ENCODE measurements at regions not wholly inside any gene's neighbourhood (a gene's known extent, or its start where the extent isn't known, plus 50 kb on each side); places are given as distances from the start of the nearest gene placed in this dataset.

DNA sequence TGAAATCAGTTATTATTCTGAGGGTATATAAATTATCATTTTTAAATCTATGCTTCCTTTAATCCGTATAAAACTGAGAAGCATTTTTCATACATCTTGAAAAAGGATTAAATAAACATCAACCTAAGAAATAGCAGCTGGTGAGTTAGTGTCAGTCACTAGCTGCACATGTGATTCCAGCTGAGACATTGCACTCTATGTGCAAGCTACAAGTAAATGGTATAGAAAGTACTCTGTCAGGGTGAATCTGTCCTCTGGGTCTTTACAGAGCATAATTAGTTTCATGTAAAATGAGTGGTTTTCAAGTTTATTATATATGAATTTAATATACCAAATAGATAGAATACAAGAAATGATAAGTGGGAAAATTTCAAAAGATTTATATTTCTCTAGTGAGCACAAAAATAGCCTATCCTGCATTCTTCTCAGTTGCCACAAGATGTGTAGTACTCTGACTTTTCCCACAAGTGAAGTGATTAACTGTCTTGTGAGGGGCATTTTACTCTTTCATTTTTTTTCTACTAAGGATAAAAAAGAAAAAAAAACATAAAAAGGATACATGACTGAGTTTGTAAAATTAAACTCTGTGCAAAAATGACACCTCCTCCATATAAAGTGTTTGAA lies 1372.1 kb downstream of the PCDH9 start:
- TF ChIP-seq MXI1 (IDR thresholded peaks at IDR 0.05; ENCODE audit: borderline replicate concordance, low read depth, low read length), result no peak
- TF ChIP-seq, protein P1, sequence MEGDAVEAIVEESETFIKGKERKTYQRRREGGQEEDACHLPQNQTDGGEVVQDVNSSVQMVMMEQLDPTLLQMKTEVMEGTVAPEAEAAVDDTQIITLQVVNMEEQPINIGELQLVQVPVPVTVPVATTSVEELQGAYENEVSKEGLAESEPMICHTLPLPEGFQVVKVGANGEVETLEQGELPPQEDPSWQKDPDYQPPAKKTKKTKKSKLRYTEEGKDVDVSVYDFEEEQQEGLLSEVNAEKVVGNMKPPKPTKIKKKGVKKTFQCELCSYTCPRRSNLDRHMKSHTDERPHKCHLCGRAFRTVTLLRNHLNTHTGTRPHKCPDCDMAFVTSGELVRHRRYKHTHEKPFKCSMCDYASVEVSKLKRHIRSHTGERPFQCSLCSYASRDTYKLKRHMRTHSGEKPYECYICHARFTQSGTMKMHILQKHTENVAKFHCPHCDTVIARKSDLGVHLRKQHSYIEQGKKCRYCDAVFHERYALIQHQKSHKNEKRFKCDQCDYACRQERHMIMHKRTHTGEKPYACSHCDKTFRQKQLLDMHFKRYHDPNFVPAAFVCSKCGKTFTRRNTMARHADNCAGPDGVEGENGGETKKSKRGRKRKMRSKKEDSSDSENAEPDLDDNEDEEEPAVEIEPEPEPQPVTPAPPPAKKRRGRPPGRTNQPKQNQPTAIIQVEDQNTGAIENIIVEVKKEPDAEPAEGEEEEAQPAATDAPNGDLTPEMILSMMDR (conservative IDR thresholded peaks at IDR 0.05; ENCODE audit: low read depth, low read length), result no peak
- TF ChIP-seq RAD21 (IDR thresholded peaks at IDR 0.05; ENCODE audit: low read length), result no peak
- no peak for TF ChIP-seq POLR2A (IDR thresholded peaks at IDR 0.05; ENCODE audit: low read depth, low read length)
- TF ChIP-seq MAZ (IDR thresholded peaks at IDR 0.05; ENCODE audit: borderline replicate concordance, low read depth, low read length), result no peak
- no peak for TF ChIP-seq SMC3 (IDR thresholded peaks at IDR 0.05; ENCODE audit: low read depth, low read length)
- TF ChIP-seq, protein P2, sequence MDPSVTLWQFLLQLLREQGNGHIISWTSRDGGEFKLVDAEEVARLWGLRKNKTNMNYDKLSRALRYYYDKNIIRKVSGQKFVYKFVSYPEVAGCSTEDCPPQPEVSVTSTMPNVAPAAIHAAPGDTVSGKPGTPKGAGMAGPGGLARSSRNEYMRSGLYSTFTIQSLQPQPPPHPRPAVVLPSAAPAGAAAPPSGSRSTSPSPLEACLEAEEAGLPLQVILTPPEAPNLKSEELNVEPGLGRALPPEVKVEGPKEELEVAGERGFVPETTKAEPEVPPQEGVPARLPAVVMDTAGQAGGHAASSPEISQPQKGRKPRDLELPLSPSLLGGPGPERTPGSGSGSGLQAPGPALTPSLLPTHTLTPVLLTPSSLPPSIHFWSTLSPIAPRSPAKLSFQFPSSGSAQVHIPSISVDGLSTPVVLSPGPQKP (IDR thresholded peaks at IDR 0.05; ENCODE audit: borderline replicate concordance, low read depth, low read length), result no peak
- TF ChIP-seq MAFK (IDR thresholded peaks at IDR 0.05; ENCODE audit: low read depth, low read length), result no peak
- TF ChIP-seq RFX5 (IDR thresholded peaks at IDR 0.05; ENCODE audit: low read depth, low read length), result no peak
- TF ChIP-seq, protein P3, sequence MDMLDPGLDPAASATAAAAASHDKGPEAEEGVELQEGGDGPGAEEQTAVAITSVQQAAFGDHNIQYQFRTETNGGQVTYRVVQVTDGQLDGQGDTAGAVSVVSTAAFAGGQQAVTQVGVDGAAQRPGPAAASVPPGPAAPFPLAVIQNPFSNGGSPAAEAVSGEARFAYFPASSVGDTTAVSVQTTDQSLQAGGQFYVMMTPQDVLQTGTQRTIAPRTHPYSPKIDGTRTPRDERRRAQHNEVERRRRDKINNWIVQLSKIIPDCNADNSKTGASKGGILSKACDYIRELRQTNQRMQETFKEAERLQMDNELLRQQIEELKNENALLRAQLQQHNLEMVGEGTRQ (IDR thresholded peaks at IDR 0.05; ENCODE audit: low read depth, low read length), result no peak
- TF ChIP-seq CEBPB (IDR thresholded peaks at IDR 0.05; ENCODE audit: low read depth, low read length), result no peak
